Neural cell (in vitro differentiated cells): ENCODE measurements at regions not wholly inside any gene's neighbourhood (a gene's known extent, or its start where the extent isn't known, plus 50 kb on each side); places are given as distances from the start of the nearest gene placed in this dataset.

Experiments used
- CTCF ChIP-seq: fragments of 450-650 bp; IDR thresholded peaks from 2 replicates; pipeline ENCODE4 v1.5.1; 2014; ENCODE audit warnings: antibody characterized with exemption, mild to moderate bottlenecking, moderate library complexity; ENCODE audit not compliant: poor library complexity, severe bottlenecking
- EZH2 ChIP-seq: fragments of 200-600, 300-800 bp; shearing (Covaris generic), sonication (generic); IDR thresholded peaks from 2 replicates; pipeline ENCODE4 v1.6.1; 2014; ENCODE audit warnings: antibody characterized with exemption, low read length, borderline replicate concordance, mild to moderate bottlenecking; ENCODE audit not compliant: insufficient read depth, poor library complexity, severe bottlenecking
- MXI1 ChIP-seq: fragments of 450-650 bp; conservative IDR thresholded peaks from 2 replicates; pipeline ENCODE4 v1.6.1; 2014; ENCODE audit warnings: antibody characterized with exemption, mild to moderate bottlenecking; ENCODE audit not compliant: poor library complexity, severe bottlenecking
- POLR2AphosphoS5 ChIP-seq: IDR thresholded peaks from 2 replicates; pipeline ENCODE4 v1.6.1; 2012

DNA sequence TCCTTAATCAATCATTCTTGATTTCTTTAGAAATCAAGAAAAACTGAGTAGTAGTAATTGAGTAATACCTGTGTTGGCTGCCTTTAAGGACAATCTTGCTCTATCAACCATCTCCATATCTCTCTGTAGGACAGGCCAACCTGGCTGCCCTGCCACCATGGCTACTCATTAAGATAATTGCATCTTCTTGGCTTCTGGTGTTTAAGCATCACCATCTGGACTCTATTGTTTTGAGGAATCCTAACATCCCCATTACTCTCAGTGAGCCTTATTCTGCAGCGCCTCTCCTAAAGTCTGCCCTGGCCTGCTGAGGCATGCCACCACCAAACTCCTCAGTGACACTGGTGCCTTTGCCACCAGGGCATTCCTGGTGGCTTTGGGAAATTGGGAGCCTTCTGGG, 442.6 kb upstream of the ZNF507 start:
- TF ChIP-seq CTCF (no peak), EZH2 (no peak), POLR2AphosphoS5 (no peak), MXI1 (no peak)
